Chondrocyte (in vitro differentiated cells): ENCODE measurements at regions not wholly inside any gene's neighbourhood (a gene's known extent, or its start where the extent isn't known, plus 50 kb on each side); places are given as distances from the start of the nearest gene placed in this dataset.

Experiments
- DNase-seq: peaks from one replicate; pipeline ENCODE4 v3.0.0; 2021; ENCODE audit warnings: mixed read lengths, low spot score
- H3K27ac Mint-ChIP-seq: one replicate; pipeline ENCODE4 v1.8.0; 2021; ENCODE audit warnings: mild to moderate bottlenecking, moderate library complexity, mixed read lengths; ENCODE audit not compliant: unreplicated experiment
- H3K27me3 Mint-ChIP-seq: 2 replicates; pipeline ENCODE4 v1.8.0; 2021; ENCODE audit warnings: low read depth, mixed read lengths
- H3K36me3 Mint-ChIP-seq: 2 replicates; pipeline ENCODE4 v1.8.0; 2021; ENCODE audit warnings: low read depth, mixed read lengths
- H3K4me1 Mint-ChIP-seq: 2 replicates; pipeline ENCODE4 v1.8.0; 2021; ENCODE audit warnings: low read depth, mild to moderate bottlenecking, mixed read lengths
- H3K4me3 Mint-ChIP-seq: one replicate; pipeline ENCODE4 v1.8.0; 2021; ENCODE audit warnings: mild to moderate bottlenecking, moderate library complexity, mixed read lengths; ENCODE audit not compliant: unreplicated experiment
- H3K9me3 Mint-ChIP-seq: 2 replicates; pipeline ENCODE4 v1.8.0; 2021; ENCODE audit warnings: low read depth, mixed read lengths
- TF ChIP-seq, protein P1 (sequence below): fragments of 200-600 bp; sonication (generic); IDR thresholded peaks from 2 replicates; pipeline ENCODE4 v1.5.0; 2021; ENCODE audit warnings: antibody characterized with exemption, mild to moderate bottlenecking, moderate library complexity

DNA sequence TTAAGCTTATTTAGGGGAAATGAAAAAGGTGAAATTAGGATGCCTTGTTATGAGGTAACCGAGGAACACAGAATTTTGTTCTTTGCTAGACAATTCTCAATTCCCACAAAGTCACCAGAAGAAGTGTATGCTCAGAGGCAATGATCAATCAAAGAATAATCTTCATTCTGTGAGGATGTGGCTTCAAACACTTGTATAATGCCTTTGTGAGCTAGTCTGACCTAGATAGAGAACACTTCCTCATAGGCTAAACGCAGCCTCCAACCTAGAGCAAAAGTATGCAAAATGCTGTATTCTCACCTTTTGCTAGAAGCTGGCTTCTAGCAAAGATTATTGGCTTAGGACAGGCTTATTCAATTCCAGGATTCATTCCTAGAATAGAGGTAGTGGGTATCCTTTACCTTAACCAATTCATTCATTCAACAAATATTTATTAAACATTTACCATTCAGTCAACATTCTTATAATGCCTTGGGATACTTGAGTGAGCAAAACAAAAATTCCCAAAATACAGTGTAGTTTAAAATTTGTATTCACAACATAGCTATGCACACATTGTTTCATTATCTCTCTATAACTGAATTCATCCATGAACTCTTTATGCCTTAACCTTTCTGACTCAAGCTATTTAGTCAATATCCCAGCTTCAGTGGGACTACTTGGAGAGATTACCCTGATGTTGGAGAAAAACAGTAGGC is 530.2 kb downstream of the PTPRC start:
- peaks cover 2% of the 10 kb centered on the region for H3K36me3 Mint-ChIP-seq
- H3K27ac Mint-ChIP-seq: no peak overlapping the region

DNA sequence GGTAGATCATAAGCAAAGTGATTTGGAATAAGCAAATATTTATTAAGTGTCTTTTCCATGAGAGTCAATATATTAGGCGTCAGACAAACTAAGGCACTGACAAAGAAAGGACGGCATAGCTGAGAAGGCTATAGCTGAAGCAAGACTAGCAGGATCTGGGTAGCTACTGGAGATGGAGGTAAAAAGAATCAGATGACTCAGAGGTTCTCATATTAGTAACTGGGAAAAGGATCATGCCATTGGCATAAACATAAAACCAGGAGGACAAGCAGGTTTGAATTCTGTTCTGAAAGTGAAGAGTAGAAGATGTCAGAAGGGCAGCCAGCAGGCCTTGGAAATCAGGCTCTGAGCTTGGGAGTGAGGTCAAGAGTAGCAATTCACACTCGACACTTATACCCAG is 531.9 kb downstream of the PTPRC start:
- Mint-ChIP-seq H3K27me3 (no peaks in the 10 kb centered on the region), H3K9me3 (no peaks in the 10 kb centered on the region), H3K4me3 (no peak overlapping the region), H3K27ac (no peak overlapping the region), H3K36me3 (peaks cover 2% of the 10 kb centered on the region), H3K4me1 (peaks cover 14% of the 10 kb centered on the region)
- TF ChIP-seq, protein P1, sequence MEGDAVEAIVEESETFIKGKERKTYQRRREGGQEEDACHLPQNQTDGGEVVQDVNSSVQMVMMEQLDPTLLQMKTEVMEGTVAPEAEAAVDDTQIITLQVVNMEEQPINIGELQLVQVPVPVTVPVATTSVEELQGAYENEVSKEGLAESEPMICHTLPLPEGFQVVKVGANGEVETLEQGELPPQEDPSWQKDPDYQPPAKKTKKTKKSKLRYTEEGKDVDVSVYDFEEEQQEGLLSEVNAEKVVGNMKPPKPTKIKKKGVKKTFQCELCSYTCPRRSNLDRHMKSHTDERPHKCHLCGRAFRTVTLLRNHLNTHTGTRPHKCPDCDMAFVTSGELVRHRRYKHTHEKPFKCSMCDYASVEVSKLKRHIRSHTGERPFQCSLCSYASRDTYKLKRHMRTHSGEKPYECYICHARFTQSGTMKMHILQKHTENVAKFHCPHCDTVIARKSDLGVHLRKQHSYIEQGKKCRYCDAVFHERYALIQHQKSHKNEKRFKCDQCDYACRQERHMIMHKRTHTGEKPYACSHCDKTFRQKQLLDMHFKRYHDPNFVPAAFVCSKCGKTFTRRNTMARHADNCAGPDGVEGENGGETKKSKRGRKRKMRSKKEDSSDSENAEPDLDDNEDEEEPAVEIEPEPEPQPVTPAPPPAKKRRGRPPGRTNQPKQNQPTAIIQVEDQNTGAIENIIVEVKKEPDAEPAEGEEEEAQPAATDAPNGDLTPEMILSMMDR: no peak
- no peak for DNase-seq

More for the DNA sequence above, 530.2 kb downstream of the PTPRC start:
- Mint-ChIP-seq H3K4me1 (peaks cover 8% of the 10 kb centered on the region), H3K9me3 (no peaks in the 10 kb centered on the region), H3K27me3 (no peaks in the 10 kb centered on the region), H3K4me3 (no peak overlapping the region)
- DNase-seq: no peak
- TF ChIP-seq, protein P1: no peak

GRCh38 chr1:199172171-199173124 is 533.6 kb downstream of the PTPRC start:
- TF ChIP-seq, protein P1: no peak
- no peaks in the 10 kb centered on the region for H3K9me3 Mint-ChIP-seq
- no peak overlapping the region for H3K4me3 Mint-ChIP-seq
- peak overlapping the region; percentile 15 for H3K27ac Mint-ChIP-seq
- H3K27me3 Mint-ChIP-seq: no peaks in the 10 kb centered on the region
- H3K36me3 Mint-ChIP-seq: peaks cover 2% of the 10 kb centered on the region
- peaks cover 23% of the 10 kb centered on the region for H3K4me1 Mint-ChIP-seq
- DNase-seq: no peak

DNA sequence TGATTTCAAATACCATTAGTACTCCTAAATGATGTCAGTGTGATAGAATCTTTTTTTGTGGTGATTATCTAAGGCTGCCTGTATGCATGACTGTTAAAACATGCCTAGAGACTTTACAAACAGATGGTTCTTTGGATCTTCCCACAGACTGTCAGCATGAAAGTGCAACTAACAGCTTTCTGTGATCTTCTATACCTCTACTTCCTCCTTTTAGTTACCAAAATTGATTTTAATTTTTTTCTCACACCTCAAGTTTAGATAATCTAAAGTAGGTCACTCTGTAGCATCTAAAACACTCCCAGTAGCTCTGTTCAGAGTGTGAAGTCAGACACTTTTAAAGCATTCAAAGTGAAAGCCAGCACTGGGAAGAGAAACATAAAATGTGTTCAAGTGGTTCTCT is 534.5 kb downstream of the PTPRC start:
- Mint-ChIP-seq H3K27me3 (no peaks in the 10 kb centered on the region), H3K9me3 (no peaks in the 10 kb centered on the region), H3K4me1 (peaks cover 23% of the 10 kb centered on the region), H3K27ac (peak overlapping the region; percentile 64), H3K36me3 (peaks cover 2% of the 10 kb centered on the region), H3K4me3 (no peak overlapping the region)
- TF ChIP-seq, protein P1: no peak
- no peak for DNase-seq

- no peaks in the 10 kb centered on the region for H3K27me3 Mint-ChIP-seq
- H3K36me3 Mint-ChIP-seq: peaks cover 2% of the 10 kb centered on the region
- TF ChIP-seq, protein P1: no peak
- no peak for DNase-seq
- no peak overlapping the region for H3K4me3 Mint-ChIP-seq
- no peak overlapping the region for H3K27ac Mint-ChIP-seq
- no peaks in the 10 kb centered on the region for H3K9me3 Mint-ChIP-seq
- H3K4me1 Mint-ChIP-seq: peaks cover 23% of the 10 kb centered on the region
These were observed 535.5 kb downstream of the PTPRC start for GRCh38 chr1:199174336-199174735.
